GM13976 (cell line): ENCODE measurements at regions not wholly inside any gene's neighbourhood (a gene's known extent, or its start where the extent isn't known, plus 50 kb on each side); places are given as distances from the start of the nearest gene placed in this dataset.

Experiments used
- DNase-seq: peaks from one replicate; pipeline ENCODE4 v3.0.0; 2012; ENCODE audit warnings: low spot score
- CTCF ChIP-seq: IDR thresholded peaks from 2 replicates; pipeline ENCODE4 v1.5.1; 2012; ENCODE audit warnings: borderline replicate concordance, mild to moderate bottlenecking; ENCODE audit not compliant: insufficient read depth; ENCODE audit errors: extremely low read depth, missing control alignments, control extremely low read depth
- in situ Hi-C: fragments of 300-500 bp; cut with MboI; formaldehyde crosslinking; loops from one replicate; pipeline ENCODE4 v1.12.0; 2022; ENCODE audit warnings: low sequenced_read_pairs, mixed read lengths, inconsistent platforms; ENCODE audit not compliant: unreplicated experiment

DNA sequence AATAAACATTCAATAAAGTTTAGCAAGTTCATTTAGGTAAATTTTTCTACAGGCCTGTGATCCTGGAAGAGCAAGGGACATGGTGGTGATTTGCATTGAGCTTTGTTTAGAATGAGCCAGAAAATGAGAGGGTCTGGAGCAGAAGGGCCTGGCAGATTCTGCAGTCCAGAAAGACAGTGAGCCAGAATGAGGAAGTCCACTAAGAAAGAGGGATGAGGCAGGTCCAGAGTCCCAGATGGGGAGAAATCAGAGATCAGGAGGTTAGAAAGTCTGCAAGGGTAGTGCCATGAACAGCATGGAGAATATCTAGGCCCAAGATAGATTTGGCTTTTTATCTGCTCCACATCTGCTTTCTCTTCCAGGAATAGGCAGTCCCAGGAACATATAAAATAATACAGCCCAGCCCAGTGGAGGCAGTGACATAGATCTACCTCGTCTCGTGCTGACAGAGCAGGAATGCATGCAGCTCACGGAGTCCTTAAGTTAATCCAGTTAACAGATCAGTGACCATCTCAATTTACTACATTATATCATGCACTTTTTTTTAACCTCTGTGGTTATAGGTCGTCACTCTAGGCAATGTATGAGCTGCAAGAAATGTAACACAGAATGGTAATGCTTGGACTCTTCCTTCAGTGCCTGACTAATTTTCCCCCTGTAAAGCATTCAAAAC is 429.0 kb downstream of the SUCLG1 start:
- in situ Hi-C loops = loop anchor here (10.0 kb wide), 1 partner anchor 275 kb away; no protein-coding TSS in a partner anchor
- TF ChIP-seq CTCF = no peak
- DNase-seq = no peak

DNA sequence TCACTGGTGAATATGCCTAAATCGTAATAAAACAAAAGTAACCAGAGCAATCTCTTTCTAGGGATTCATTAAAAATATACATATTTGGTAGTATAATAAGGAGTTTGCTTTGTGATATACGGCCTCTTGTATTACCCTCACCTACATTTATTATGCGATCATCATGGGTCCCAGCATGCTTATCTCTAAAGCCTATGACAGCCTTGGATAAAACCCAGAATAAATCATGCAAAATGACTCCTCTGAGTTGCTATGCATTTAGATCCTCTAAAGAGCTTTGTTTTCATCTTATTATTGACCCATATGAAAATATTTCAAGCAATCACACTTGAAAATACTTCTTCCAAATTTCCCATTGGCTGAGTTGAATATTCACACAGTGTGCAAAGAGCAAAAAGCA is 432.3 kb downstream of the SUCLG1 start:
- TF ChIP-seq CTCF = no peak
- no peak for DNase-seq
- in situ Hi-C loops = loop anchor here (10.0 kb wide), 1 partner anchor 278 kb away; no protein-coding TSS in a partner anchor

GRCh38 chr2:84022810-84023431 is 436.2 kb downstream of the SUCLG1 start:
- in situ Hi-C loops = loop anchor here (10.0 kb wide), 1 partner anchor 282 kb away; no protein-coding TSS in a partner anchor
- peak; percentile 25 for TF ChIP-seq CTCF
- peak; percentile 14 for DNase-seq

- no peak for TF ChIP-seq CTCF
- DNase-seq = no peak
- in situ Hi-C loops = no loop called here
Measured at GRCh38 chr2:84017010-84017409, 442.1 kb downstream of the SUCLG1 start.

DNA sequence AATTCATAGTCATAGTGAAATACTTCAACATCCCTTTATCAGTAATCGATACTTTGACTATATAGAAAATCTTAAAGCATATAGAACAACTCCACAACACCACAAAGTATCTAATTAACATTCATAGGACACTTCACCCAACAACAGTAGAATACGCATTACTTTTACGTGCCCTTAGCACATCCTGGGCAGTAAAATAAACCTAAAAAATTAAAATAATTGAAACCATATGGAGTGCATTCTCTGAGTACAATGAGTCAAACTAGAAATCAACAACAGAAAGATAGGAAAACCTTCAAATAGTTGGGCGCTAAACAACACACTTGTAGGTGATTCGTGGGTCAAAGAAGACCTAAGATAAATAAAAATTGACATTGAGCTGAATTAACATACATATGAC is 442.9 kb downstream of the SUCLG1 start:
- TF ChIP-seq CTCF = no peak
- in situ Hi-C loops = no loop called here
- no peak for DNase-seq

GRCh38 chr2:83997889-83998288 is 461.2 kb downstream of the SUCLG1 start:
- no peak for TF ChIP-seq CTCF
- in situ Hi-C loops = no loop called here
- DNase-seq = no peak

DNA sequence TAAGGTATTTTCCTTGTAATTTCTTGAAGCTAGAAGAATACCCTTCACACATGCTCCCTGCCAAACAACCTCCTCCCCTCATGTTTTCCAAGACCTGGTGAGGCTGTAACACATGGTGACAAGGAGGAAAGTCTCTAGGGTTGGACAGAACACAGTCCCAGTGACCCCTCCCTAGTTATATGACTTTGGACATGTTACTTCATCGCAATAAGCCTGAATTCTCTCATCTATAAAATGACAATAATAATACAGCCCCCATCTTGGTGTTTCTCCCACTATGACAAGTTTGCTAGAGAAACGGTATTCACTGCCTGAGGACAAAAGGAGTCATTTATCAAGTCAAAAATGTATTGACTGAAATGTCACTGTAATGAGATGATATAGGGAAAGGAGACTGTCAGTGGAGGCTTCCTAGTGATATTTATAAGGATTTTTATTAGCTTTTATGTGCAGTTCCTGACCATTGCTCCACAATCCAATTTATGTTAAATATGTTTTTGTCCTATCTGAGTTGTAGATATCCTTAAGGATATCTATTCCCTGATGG is 464.4 kb downstream of the SUCLG1 start:
- no peak for DNase-seq
- in situ Hi-C loops = no loop called here

More for the DNA sequence above, 464.4 kb downstream of the SUCLG1 start:
- no peak for TF ChIP-seq CTCF
